ENCODE measurements at regions not wholly inside any gene's neighbourhood (a gene's known extent, or its start where the extent isn't known, plus 50 kb on each side); places are given as distances from the start of the nearest gene placed in this dataset.

DNA sequence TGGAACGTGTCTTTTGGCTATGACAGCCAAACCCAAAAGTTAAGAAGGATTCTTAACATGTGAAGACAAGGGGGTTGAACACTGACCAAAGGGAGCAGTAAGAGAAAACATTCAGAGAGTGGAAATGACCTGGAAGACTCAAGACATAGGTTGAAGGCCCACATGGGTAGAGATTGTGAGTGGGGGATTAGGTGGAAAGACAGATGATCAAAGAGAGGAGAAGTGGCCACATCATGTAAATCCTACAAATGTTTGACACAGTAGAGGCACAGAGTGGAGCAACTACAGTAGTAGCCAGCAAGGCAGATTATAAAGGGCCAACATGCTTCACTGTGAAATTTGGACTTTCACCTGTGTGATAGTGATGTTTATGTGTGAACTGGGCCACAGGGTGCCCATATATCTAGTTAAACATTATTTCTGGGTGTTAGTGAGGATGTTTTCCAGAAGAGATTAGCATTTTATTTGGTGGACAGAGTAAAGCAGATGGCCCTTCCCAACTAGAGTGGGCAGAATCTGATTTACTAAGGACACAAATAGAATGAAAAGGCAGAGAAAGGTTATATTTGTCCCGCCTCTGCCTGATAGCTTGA, 559.3 kb downstream of the RAB28 start:
- Histone ChIP-seq H4K20me1 (ENCODE audit: insufficient read depth) (no peaks in the 10 kb centered on the region), H3K36me3 (replicated peaks in 1 of 2; ENCODE audit: control insufficient read depth in 1 of 2, insufficient read depth in 2 of 2, low read length in 1 of 2) (no peaks in the 10 kb centered on the region), H3K4me1 (ENCODE audit: control insufficient read depth in 1 of 2, insufficient read depth in 2 of 2, low read depth in 1 of 2, low read length in 1 of 2) (no peaks in the 10 kb centered on the region), H2AFZ (ENCODE audit: low read depth) (no peak overlapping the region), H3K27ac (ENCODE audit: low read depth in 2 of 2, low read length in 1 of 2) (no peak overlapping the region), H3K4me2 (no peak overlapping the region), H3K9me3 (no peaks in the 10 kb centered on the region), H3K79me2 (ENCODE audit: insufficient read depth) (no peaks in the 10 kb centered on the region), H3K4me3 (ENCODE audit: low read depth in 2 of 2, low read length in 1 of 2) (no peak overlapping the region), H3K27me3 (ENCODE audit: insufficient read depth) (no peaks in the 10 kb centered on the region), H3K9ac (no peak overlapping the region), H3K9me2 (no peaks in the 10 kb centered on the region), H3F3A (replicated peaks; ENCODE audit: insufficient read depth) (no peaks in the 10 kb centered on the region)
- CTCF ChIA-PET = no interaction called here
- 6% methylated on average over 2 of the region's 2 CpGs for WGBS (ENCODE audit: low lambda C conversion rate)
- POLR2A ChIA-PET = no interaction called here
- no peak for DNase-seq
- TF ChIP-seq, protein P1, sequence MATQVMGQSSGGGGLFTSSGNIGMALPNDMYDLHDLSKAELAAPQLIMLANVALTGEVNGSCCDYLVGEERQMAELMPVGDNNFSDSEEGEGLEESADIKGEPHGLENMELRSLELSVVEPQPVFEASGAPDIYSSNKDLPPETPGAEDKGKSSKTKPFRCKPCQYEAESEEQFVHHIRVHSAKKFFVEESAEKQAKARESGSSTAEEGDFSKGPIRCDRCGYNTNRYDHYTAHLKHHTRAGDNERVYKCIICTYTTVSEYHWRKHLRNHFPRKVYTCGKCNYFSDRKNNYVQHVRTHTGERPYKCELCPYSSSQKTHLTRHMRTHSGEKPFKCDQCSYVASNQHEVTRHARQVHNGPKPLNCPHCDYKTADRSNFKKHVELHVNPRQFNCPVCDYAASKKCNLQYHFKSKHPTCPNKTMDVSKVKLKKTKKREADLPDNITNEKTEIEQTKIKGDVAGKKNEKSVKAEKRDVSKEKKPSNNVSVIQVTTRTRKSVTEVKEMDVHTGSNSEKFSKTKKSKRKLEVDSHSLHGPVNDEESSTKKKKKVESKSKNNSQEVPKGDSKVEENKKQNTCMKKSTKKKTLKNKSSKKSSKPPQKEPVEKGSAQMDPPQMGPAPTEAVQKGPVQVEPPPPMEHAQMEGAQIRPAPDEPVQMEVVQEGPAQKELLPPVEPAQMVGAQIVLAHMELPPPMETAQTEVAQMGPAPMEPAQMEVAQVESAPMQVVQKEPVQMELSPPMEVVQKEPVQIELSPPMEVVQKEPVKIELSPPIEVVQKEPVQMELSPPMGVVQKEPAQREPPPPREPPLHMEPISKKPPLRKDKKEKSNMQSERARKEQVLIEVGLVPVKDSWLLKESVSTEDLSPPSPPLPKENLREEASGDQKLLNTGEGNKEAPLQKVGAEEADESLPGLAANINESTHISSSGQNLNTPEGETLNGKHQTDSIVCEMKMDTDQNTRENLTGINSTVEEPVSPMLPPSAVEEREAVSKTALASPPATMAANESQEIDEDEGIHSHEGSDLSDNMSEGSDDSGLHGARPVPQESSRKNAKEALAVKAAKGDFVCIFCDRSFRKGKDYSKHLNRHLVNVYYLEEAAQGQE (IDR thresholded peaks at IDR 0.05; ENCODE audit: low read depth, low read length) = no peak
- TF ChIP-seq, protein P2, sequence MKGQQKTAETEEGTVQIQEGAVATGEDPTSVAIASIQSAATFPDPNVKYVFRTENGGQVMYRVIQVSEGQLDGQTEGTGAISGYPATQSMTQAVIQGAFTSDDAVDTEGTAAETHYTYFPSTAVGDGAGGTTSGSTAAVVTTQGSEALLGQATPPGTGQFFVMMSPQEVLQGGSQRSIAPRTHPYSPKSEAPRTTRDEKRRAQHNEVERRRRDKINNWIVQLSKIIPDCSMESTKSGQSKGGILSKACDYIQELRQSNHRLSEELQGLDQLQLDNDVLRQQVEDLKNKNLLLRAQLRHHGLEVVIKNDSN (IDR thresholded peaks at IDR 0.05; ENCODE audit: borderline replicate concordance, low read depth) = no peak

- Histone ChIP-seq H3K79me2 (ENCODE audit: insufficient read depth) (no peaks in the 10 kb centered on the region), H3K9me2 (no peaks in the 10 kb centered on the region), H3K27ac (ENCODE audit: low read depth in 2 of 2, low read length in 1 of 2) (no peak overlapping the region), H3K4me2 (no peak overlapping the region), H3F3A (replicated peaks; ENCODE audit: insufficient read depth) (no peaks in the 10 kb centered on the region), H3K4me1 (ENCODE audit: control insufficient read depth in 1 of 2, insufficient read depth in 2 of 2, low read depth in 1 of 2, low read length in 1 of 2) (no peaks in the 10 kb centered on the region), H3K27me3 (ENCODE audit: insufficient read depth) (no peaks in the 10 kb centered on the region), H3K36me3 (replicated peaks in 1 of 2; ENCODE audit: control insufficient read depth in 1 of 2, insufficient read depth in 2 of 2, low read length in 1 of 2) (no peaks in the 10 kb centered on the region), H3K9ac (no peak overlapping the region), H3K9me3 (no peaks in the 10 kb centered on the region), H4K20me1 (ENCODE audit: insufficient read depth) (no peaks in the 10 kb centered on the region), H3K4me3 (ENCODE audit: low read depth in 2 of 2, low read length in 1 of 2) (no peak overlapping the region), H2AFZ (ENCODE audit: low read depth) (no peak overlapping the region)
- CTCF ChIA-PET = no interaction called here
- DNase-seq = no peak
- 14% methylated on average over 4 of the region's 4 CpGs for WGBS (ENCODE audit: low lambda C conversion rate)
- TF ChIP-seq, protein P1 (IDR thresholded peaks at IDR 0.05; ENCODE audit: low read depth, low read length) = no peak
- TF ChIP-seq EP300 (IDR thresholded peaks at IDR 0.05; ENCODE audit: borderline replicate concordance in 1 of 2, low read depth in 1 of 2, low read length in 1 of 2) (no peak), NFIC (IDR thresholded peaks at IDR 0.05; ENCODE audit: borderline replicate concordance) (no peak)
- POLR2A ChIA-PET = no interaction called here
Observed at GRCh38 chr4:12924253-12924652, 559.9 kb downstream of the RAB28 start.
